ENCODE measurements at regions not wholly inside any gene's neighbourhood (a gene's known extent, or its start where the extent isn't known, plus 50 kb on each side); places are given as distances from the start of the nearest gene placed in this dataset.

GRCh38 chr20:61114493-61115175 lies 137.4 kb upstream of the CDH4 start:
- no peak for TF ChIP-seq POLR2A (IDR thresholded peaks at IDR 0.05)
- TF ChIP-seq CTCF (IDR thresholded peaks at IDR 0.05) = no peak

All from lower leg skin (tissue), 3 donors.